HepG2 (cell line): ENCODE measurements at regions not wholly inside any gene's neighbourhood (a gene's known extent, or its start where the extent isn't known, plus 50 kb on each side); places are given as distances from the start of the nearest gene placed in this dataset.

ENCODE experiments used
- ASH2L ChIP-seq: fragments of 300-600, 200-600 bp; sonication (generic); IDR thresholded peaks from 2 replicates; pipeline ENCODE4 v1.7.0; 2017; ENCODE audit warnings: low read depth, mild to moderate bottlenecking, moderate library complexity, mixed read lengths, low read length; ENCODE audit not compliant: insufficient read length
- ATM ChIP-seq: fragments of 450-650 bp; IDR thresholded peaks from 2 replicates; pipeline ENCODE4 v1.7.1; 2017; ENCODE audit warnings: mild to moderate bottlenecking, borderline replicate concordance
- BORCS8-MEF2B ChIP-seq: sonication (generic); formaldehyde crosslinking; IDR thresholded peaks from 2 replicates; pipeline ENCODE4 v1.8.0; 2022; ENCODE audit warnings: mild to moderate bottlenecking, missing genetic modification reagents
- CHD2 ChIP-seq: IDR thresholded peaks from 2 replicates; pipeline ENCODE4 v1.6.1; 2011; ENCODE audit warnings: low read depth, low read length, improper control_type of control experiment
- DPF2 ChIP-seq: sonication (generic); formaldehyde crosslinking; IDR thresholded peaks from 2 replicates; pipeline ENCODE4 v1.4.0; 2020; ENCODE audit warnings: mild to moderate bottlenecking, low read depth, missing genetic modification reagents, borderline replicate concordance
- DR1 ChIP-seq: sonication (generic); formaldehyde crosslinking; IDR thresholded peaks from 2 replicates; pipeline ENCODE4 v1.8.0; 2021; ENCODE audit warnings: mild to moderate bottlenecking, missing genetic modification reagents, inconsistent platforms
- ELF4 ChIP-seq: sonication (generic); formaldehyde crosslinking; IDR thresholded peaks from 2 replicates; pipeline ENCODE4 v1.5.0; 2020; ENCODE audit warnings: missing genetic modification reagents, mild to moderate bottlenecking, moderate library complexity, borderline replicate concordance
- HDAC1 ChIP-seq: sonication (generic); formaldehyde crosslinking; IDR thresholded peaks from 2 replicates; pipeline ENCODE4 v1.5.1; 2020; ENCODE audit warnings: mild to moderate bottlenecking, missing genetic modification reagents
- IKZF5 ChIP-seq: IDR thresholded peaks from 2 replicates; pipeline ENCODE4 v1.6.1; 2018; ENCODE audit warnings: missing genetic modification reagents, mild to moderate bottlenecking, missing compliant biosample characterization
- IRF2 ChIP-seq: IDR thresholded peaks from 2 replicates; pipeline ENCODE4 v1.6.1; 2018; ENCODE audit warnings: missing genetic modification reagents, missing compliant biosample characterization
- MAFK ChIP-seq, 2 experiments: IDR thresholded peaks in 1 of 2; conservative IDR thresholded peaks in 1 of 2; 2 replicates each; pipeline ENCODE4 v1.6.1; 2011; ENCODE audit warnings: improper control_type of control experiment in 2 of 2, low read length in 2 of 2
- NCOA1 ChIP-seq: sonication (generic); formaldehyde crosslinking; IDR thresholded peaks from 2 replicates; pipeline ENCODE4 v1.9.0; 2021; ENCODE audit warnings: missing genetic modification reagents
- NFYB ChIP-seq: sonication (generic); formaldehyde crosslinking; IDR thresholded peaks from 2 replicates; pipeline ENCODE4 v1.4.0; 2020; ENCODE audit warnings: missing genetic modification reagents
- NR2F1 ChIP-seq, 2 experiments: fragments of 450-650 bp in 1 of 2; formaldehyde crosslinking in 1 of 2; IDR thresholded peaks; 2 replicates each; pipeline versions ENCODE4 v1.5.0 to v1.6.1; 2016 to 2020; ENCODE audit warnings: mild to moderate bottlenecking in 1 of 2, missing compliant biosample characterization in 1 of 2, missing genetic modification reagents in 1 of 2, moderate library complexity in 1 of 2
- SALL1 ChIP-seq: sonication (generic); formaldehyde crosslinking; IDR thresholded peaks from 2 replicates; pipeline ENCODE4 v1.8.0; 2022; ENCODE audit warnings: mild to moderate bottlenecking, missing genetic modification reagents
- SKI ChIP-seq: fragments of 450-650 bp; IDR thresholded peaks from one replicate; pipeline ENCODE4 v1.6.1; 2018; ENCODE audit warnings: mild to moderate bottlenecking; ENCODE audit not compliant: partially characterized antibody
- SOX5 ChIP-seq: IDR thresholded peaks from 2 replicates; pipeline ENCODE4 v1.6.1; 2016; ENCODE audit warnings: borderline replicate concordance
- ZGPAT ChIP-seq: IDR thresholded peaks from 2 replicates; pipeline ENCODE4 v1.6.1; 2016; ENCODE audit warnings: mild to moderate bottlenecking
- TF ChIP-seq, protein P1 (sequence below): IDR thresholded peaks from 2 replicates; pipeline ENCODE4 v1.6.1; 2016; ENCODE audit warnings: missing compliant biosample characterization, missing genetic modification reagents, borderline replicate concordance
- TF ChIP-seq, protein P2 (sequence below): sonication (generic); formaldehyde crosslinking; IDR thresholded peaks from 2 replicates; pipeline ENCODE4 v1.4.0; 2020; ENCODE audit warnings: missing genetic modification reagents
- TF ChIP-seq, protein P3 (sequence below): IDR thresholded peaks from 2 replicates; pipeline ENCODE4 v1.6.1; 2018; ENCODE audit warnings: missing genetic modification reagents
- TF ChIP-seq, protein P4 (sequence below): sonication (generic); formaldehyde crosslinking; IDR thresholded peaks from 2 replicates; pipeline ENCODE4 v1.4.0; 2020; ENCODE audit warnings: missing genetic modification reagents, borderline replicate concordance

GRCh38 chr3:72582211-72582878 is 265.9 kb downstream of the SHQ1 start (continued):
- TF ChIP-seq NFYB (CRISPR knock-in tag) (no peak), ELF4 (CRISPR knock-in tag) (no peak), SOX5 (CRISPR knock-in tag) (peak; percentile 86), MAFK (conservative IDR thresholded peaks at IDR 0.05 in 1 of 2, IDR thresholded peaks at IDR 0.05 in 1 of 2; ENCODE audit: low read length in 2 of 2) (no peak), SALL1 (CRISPR knock-in tag) (peak; percentile 25; the same call in 1 of the 2 replicates), ATM (no peak), IRF2 (CRISPR knock-in tag) (peak; percentile 47; the same call in 1 of the 2 replicates), SKI (peak; percentile 45), IKZF5 (CRISPR knock-in tag) (peak; percentile 52), DPF2 (peak; percentile 58; the same call in 1 of the 2 replicates), HDAC1 (CRISPR knock-in tag) (peak; percentile 15; the same call in 1 of the 2 replicates), ZGPAT (peak; percentile 73), BORCS8-MEF2B (CRISPR knock-in tag) (no peak), NCOA1 (CRISPR knock-in tag) (no peak), NR2F1 (CRISPR knock-in tag; IDR thresholded peaks at IDR 0.05) (peak in 1 of 2 experiments; percentile 49; a peak in 1 of 4 replicates), CHD2 (no peak), ASH2L (peak; percentile 41), DR1 (no peak)
- TF ChIP-seq, protein P1, sequence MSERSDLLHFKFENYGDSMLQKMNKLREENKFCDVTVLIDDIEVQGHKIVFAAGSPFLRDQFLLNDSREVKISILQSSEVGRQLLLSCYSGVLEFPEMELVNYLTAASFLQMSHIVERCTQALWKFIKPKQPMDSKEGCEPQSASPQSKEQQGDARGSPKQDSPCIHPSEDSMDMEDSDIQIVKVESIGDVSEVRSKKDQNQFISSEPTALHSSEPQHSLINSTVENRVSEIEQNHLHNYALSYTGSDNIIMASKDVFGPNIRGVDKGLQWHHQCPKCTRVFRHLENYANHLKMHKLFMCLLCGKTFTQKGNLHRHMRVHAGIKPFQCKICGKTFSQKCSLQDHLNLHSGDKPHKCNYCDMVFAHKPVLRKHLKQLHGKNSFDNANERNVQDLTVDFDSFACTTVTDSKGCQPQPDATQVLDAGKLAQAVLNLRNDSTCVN (CRISPR knock-in tag) = peak; percentile 83; the same call in 1 of the 2 replicates
- TF ChIP-seq, protein P2, sequence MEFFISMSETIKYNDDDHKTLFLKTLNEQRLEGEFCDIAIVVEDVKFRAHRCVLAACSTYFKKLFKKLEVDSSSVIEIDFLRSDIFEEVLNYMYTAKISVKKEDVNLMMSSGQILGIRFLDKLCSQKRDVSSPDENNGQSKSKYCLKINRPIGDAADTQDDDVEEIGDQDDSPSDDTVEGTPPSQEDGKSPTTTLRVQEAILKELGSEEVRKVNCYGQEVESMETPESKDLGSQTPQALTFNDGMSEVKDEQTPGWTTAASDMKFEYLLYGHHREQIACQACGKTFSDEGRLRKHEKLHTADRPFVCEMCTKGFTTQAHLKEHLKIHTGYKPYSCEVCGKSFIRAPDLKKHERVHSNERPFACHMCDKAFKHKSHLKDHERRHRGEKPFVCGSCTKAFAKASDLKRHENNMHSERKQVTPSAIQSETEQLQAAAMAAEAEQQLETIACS (CRISPR knock-in tag) = no peak
- TF ChIP-seq, protein P3, sequence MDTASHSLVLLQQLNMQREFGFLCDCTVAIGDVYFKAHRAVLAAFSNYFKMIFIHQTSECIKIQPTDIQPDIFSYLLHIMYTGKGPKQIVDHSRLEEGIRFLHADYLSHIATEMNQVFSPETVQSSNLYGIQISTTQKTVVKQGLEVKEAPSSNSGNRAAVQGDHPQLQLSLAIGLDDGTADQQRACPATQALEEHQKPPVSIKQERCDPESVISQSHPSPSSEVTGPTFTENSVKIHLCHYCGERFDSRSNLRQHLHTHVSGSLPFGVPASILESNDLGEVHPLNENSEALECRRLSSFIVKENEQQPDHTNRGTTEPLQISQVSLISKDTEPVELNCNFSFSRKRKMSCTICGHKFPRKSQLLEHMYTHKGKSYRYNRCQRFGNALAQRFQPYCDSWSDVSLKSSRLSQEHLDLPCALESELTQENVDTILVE = peak; percentile 42; the same call in 1 of the 2 replicates
- TF ChIP-seq, protein P4, sequence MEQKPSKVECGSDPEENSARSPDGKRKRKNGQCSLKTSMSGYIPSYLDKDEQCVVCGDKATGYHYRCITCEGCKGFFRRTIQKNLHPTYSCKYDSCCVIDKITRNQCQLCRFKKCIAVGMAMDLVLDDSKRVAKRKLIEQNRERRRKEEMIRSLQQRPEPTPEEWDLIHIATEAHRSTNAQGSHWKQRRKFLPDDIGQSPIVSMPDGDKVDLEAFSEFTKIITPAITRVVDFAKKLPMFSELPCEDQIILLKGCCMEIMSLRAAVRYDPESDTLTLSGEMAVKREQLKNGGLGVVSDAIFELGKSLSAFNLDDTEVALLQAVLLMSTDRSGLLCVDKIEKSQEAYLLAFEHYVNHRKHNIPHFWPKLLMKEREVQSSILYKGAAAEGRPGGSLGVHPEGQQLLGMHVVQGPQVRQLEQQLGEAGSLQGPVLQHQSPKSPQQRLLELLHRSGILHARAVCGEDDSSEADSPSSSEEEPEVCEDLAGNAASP = peak; percentile 82; the same call in 1 of the 2 replicates
